GM12878 (cell line): ENCODE measurements at regions not wholly inside any gene's neighbourhood (a gene's known extent, or its start where the extent isn't known, plus 50 kb on each side); places are given as distances from the start of the nearest gene placed in this dataset.

Experiments
- ATAC-seq: fragments of 200-7000 bp; cut with Tn5 transposase; 3 replicates; pipeline ENCODE4 v1.9.1; 2020; ENCODE audit warnings: mild to moderate bottlenecking, moderate library complexity
- BruUV-seq: library from RNA; stranded (reverse); fragments of 400-500 nt; replicated peaks from 2 replicates; lab custom pipeline; 2021; lab: Mats Ljungman, UMichigan
- CTCF ChIA-PET: fragments of 300-600 bp; sonication (Branson Sonifier 250); formaldehyde crosslinking; extraction: SDS; loops from one replicate; lab custom pipeline; 2021; ENCODE audit warnings: inconsistent platforms; lab: Yijun Ruan, JAX
- POLR2A ChIA-PET: fragments of 350-600 bp; formaldehyde crosslinking; extraction: SDS; loops from one replicate; lab custom pipeline; 2021; ENCODE audit warnings: inconsistent platforms; lab: Charles Lee
- RAD21 ChIA-PET: fragments of 300-600 bp; sonication (Branson Sonifier 250); formaldehyde crosslinking; loops from one replicate; lab custom pipeline; 2023; ENCODE audit warnings: antibody characterized with exemption; ENCODE audit not compliant: unreplicated experiment; lab: Charles Lee
- SMC1A ChIA-PET: fragments of 300-600 bp; sonication (Branson Sonifier 250); formaldehyde crosslinking; loops from one replicate; lab custom pipeline; 2023; ENCODE audit not compliant: unreplicated experiment, uncharacterized antibody; lab: Charles Lee
- DNase-seq: peaks from one replicate; pipeline ENCODE4 v3.0.0-alpha.2; 2011; ENCODE audit warnings: low read depth, low spot score
- FAIRE-seq: peaks from 3 replicates; lab custom pipeline; 2011; peaks lifted over from hg19 to GRCh38; lab: Jason Lieb, UNC
- H2AFZ ChIP-seq: 2 replicates; pipeline ENCODE4 v1.6.0; 2011; ENCODE audit warnings: low read depth, low read length, control low read depth; ENCODE audit not compliant: control insufficient read depth
- H3K27ac ChIP-seq: 2 replicates; pipeline ENCODE4 v1.5.1; 2011; ENCODE audit warnings: control low read depth; ENCODE audit not compliant: control insufficient read depth, insufficient read depth
- H3K27me3 ChIP-seq, 2 experiments: replicated peaks in 1 of 2; 2 replicates each; pipeline versions ENCODE4 v1.6.0 to v1.6.1; 2011; ENCODE audit warnings: low read length in 1 of 2; ENCODE audit not compliant: control insufficient read depth in 2 of 2, insufficient read depth in 2 of 2
- H3K36me3 ChIP-seq, 2 experiments: 2 replicates each; pipeline ENCODE4 v1.5.1; 2011; ENCODE audit warnings: low read length in 1 of 2; ENCODE audit not compliant: control insufficient read depth in 2 of 2, insufficient read depth in 2 of 2
- H3K4me1 ChIP-seq: 2 replicates; pipeline ENCODE4 v1.6.1; 2011; ENCODE audit warnings: mild to moderate bottlenecking, low read length, moderate library complexity, mixed read lengths; ENCODE audit not compliant: control insufficient read depth, insufficient read depth
- H3K4me2 ChIP-seq: 2 replicates; pipeline ENCODE4 v1.6.0; 2011; ENCODE audit warnings: control low read depth; ENCODE audit not compliant: control insufficient read depth, insufficient read depth
- H3K4me3 ChIP-seq: fragments of 200-600 bp; sonication (generic); 2 replicates; pipeline ENCODE4 v1.5.1; 2016
- H3K79me2 ChIP-seq: 2 replicates; pipeline ENCODE4 v1.6.0; 2011; ENCODE audit warnings: low read length; ENCODE audit not compliant: control insufficient read depth, insufficient read depth
- H3K9ac ChIP-seq: 2 replicates; pipeline ENCODE4 v1.8.0; 2011; ENCODE audit warnings: low read length, control low read depth, mixed read lengths; ENCODE audit not compliant: control insufficient read depth, insufficient read depth
- H3K9me3 ChIP-seq: replicated peaks from 3 replicates; pipeline ENCODE4 v1.5.1; 2011; ENCODE audit warnings: mild to moderate bottlenecking, low read length; ENCODE audit not compliant: control insufficient read depth, insufficient read depth
- H4K20me1 ChIP-seq: 2 replicates; pipeline ENCODE4 v1.6.0; 2011; ENCODE audit not compliant: control insufficient read depth, insufficient read depth
- ASH2L ChIP-seq: fragments of 300-600, 200-600 bp; sonication (generic); IDR thresholded peaks from 2 replicates; pipeline ENCODE4 v1.6.1; 2017; ENCODE audit warnings: low read depth, mild to moderate bottlenecking, borderline replicate concordance
- CEBPB ChIP-seq, 2 experiments: fragments of 150-350 bp in 1 of 2; IDR thresholded peaks; 2 replicates each; pipeline ENCODE4 v1.6.1; 2012 to 2014; ENCODE audit warnings: low read depth in 2 of 2, low read length in 2 of 2, borderline replicate concordance in 1 of 2, inconsistent platforms in 1 of 2
- ETV6 ChIP-seq, 2 experiments: fragments of 450-650 bp in 1 of 2; IDR thresholded peaks in 1 of 2; conservative IDR thresholded peaks in 1 of 2; 2 replicates each; pipeline ENCODE4 v1.6.1; 2014; ENCODE audit warnings: antibody characterized with exemption in 1 of 2, borderline replicate concordance in 1 of 2, low read depth in 1 of 2, mild to moderate bottlenecking in 1 of 2, moderate library complexity in 1 of 2
- GABPA ChIP-seq: IDR thresholded peaks from 2 replicates; pipeline ENCODE4 v1.6.1; 2014; ENCODE audit warnings: antibody characterized with exemption, low read depth, mild to moderate bottlenecking, inconsistent platforms
- JUND ChIP-seq: IDR thresholded peaks from 2 replicates; pipeline ENCODE4 v1.6.1; 2012; ENCODE audit warnings: low read depth, mild to moderate bottlenecking, low read length, improper control_type of control experiment, moderate library complexity
- MXI1 ChIP-seq: fragments of 150-350 bp; IDR thresholded peaks from 2 replicates; pipeline ENCODE4 v1.6.1; 2011; ENCODE audit warnings: low read depth, mild to moderate bottlenecking, inconsistent platforms, low read length, improper control_type of control experiment
- POLR2AphosphoS2 ChIP-seq: IDR thresholded peaks from 2 replicates; pipeline ENCODE4 v1.6.1; 2011; ENCODE audit warnings: low read depth, mild to moderate bottlenecking, low read length, improper control_type of control experiment, moderate library complexity
- SIN3A ChIP-seq: IDR thresholded peaks from 2 replicates; pipeline ENCODE4 v1.6.1; 2012; ENCODE audit warnings: low read depth, low read length, improper control_type of control experiment
- SREBF2 ChIP-seq: IDR thresholded peaks from 2 replicates; pipeline ENCODE4 v1.6.1; 2012; ENCODE audit warnings: mild to moderate bottlenecking, low read length
- STAT3 ChIP-seq: IDR thresholded peaks from 2 replicates; pipeline ENCODE4 v1.6.1; 2011; ENCODE audit warnings: low read depth, low read length, improper control_type of control experiment
- TBL1XR1 ChIP-seq: IDR thresholded peaks from 2 replicates; pipeline ENCODE4 v1.6.1; 2012; ENCODE audit warnings: low read depth, low read length, improper control_type of control experiment
- WRNIP1 ChIP-seq: IDR thresholded peaks from 2 replicates; pipeline ENCODE4 v1.6.1; 2011; ENCODE audit warnings: low read depth, low read length, improper control_type of control experiment, borderline replicate concordance
- ZNF622 ChIP-seq: fragments of 450-650 bp; IDR thresholded peaks from 2 replicates; pipeline ENCODE4 v1.6.1; 2017; ENCODE audit warnings: mild to moderate bottlenecking, inconsistent platforms
- WGBS: methylation state at CpG from one replicate; pipeline ENCODE4 v1.1.6; 2016; ENCODE audit warnings: low lambda C conversion rate; ENCODE audit not compliant: insufficient replicate concordance, insufficient coverage; ENCODE audit errors: missing lambda C conversion rate; 5-methylcytosine and 5-hydroxymethylcytosine counted together
- in situ Hi-C: fragments of 300-500 bp; cut with MboI; formaldehyde crosslinking; loops from 9 replicates; pipeline ENCODE4 v1.14.3; 2018; ENCODE audit warnings: mixed read lengths
- intact Hi-C: fragments of 100-400 bp; cut with micrococcal nuclease; formaldehyde crosslinking; loops from one replicate; pipeline ENCODE4 v1.14.2; 2022; ENCODE audit not compliant: unreplicated experiment
- TF ChIP-seq, protein P1 (sequence below): fragments of 450-650 bp; IDR thresholded peaks from 2 replicates; pipeline ENCODE4 v1.6.1; 2016; ENCODE audit warnings: mild to moderate bottlenecking, moderate library complexity, borderline replicate concordance
- TF ChIP-seq, protein P2 (sequence below): fragments of 450-650 bp; IDR thresholded peaks from 2 replicates; pipeline ENCODE4 v1.6.1; 2017; ENCODE audit warnings: mild to moderate bottlenecking
- TF ChIP-seq, protein P3 (sequence below): IDR thresholded peaks from 2 replicates; pipeline ENCODE4 v1.6.1; 2011; ENCODE audit warnings: borderline replicate concordance, low read depth, mild to moderate bottlenecking, moderate library complexity, mixed read lengths, low read length; ENCODE audit not compliant: insufficient read depth; ENCODE audit errors: extremely low read length
- TF ChIP-seq, protein P4 (sequence below): fragments of 450-650 bp; IDR thresholded peaks from 2 replicates; pipeline ENCODE4 v1.6.1; 2016; ENCODE audit warnings: mild to moderate bottlenecking

DNA sequence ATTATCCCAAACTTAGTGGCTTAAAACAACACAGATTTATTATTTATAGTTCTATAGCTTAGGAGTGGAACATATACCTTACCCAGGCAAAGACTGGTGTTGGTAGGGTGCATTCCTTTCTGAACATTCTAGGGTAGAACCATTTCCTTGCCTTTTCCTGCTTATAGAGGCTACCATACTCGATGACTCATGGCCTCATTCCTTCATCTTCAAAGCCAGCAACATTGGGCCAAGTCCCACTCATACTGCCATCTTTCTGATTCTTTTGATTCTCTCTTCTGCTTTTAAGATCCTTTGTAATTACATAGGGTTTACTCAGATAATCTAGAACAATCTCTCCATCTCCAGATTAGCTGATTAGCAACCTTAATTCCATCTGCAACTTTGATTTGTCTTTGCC, 452.7 kb upstream of the KLF4 start:
- POLR2A ChIA-PET: no interaction called here
- no peak for FAIRE-seq
- WGBS: 0% methylated on average over 1 of the region's 1 CpG
- Histone ChIP-seq H3K79me2 (no peaks in the 10 kb centered on the region), H3K9me3 (no peaks in the 10 kb centered on the region), H3K4me1 (no peaks in the 10 kb centered on the region), H4K20me1 (no peaks in the 10 kb centered on the region), H2AFZ (no peak overlapping the region), H3K27me3 (no peaks in the 10 kb centered on the region), H3K4me2 (no peak overlapping the region), H3K27ac (no peak overlapping the region), H3K36me3 (no peaks in the 10 kb centered on the region), H3K9ac (no peak overlapping the region), H3K4me3 (no peak overlapping the region)
- intact Hi-C loops (no loop called here), in situ Hi-C loops (no loop called here)
- TF ChIP-seq JUND (no peak), TBL1XR1 (no peak), ETV6 (conservative IDR thresholded peaks at IDR 0.05 in 1 of 2, IDR thresholded peaks at IDR 0.05 in 1 of 2; ENCODE audit: borderline replicate concordance in 1 of 2, low read depth in 1 of 2) (no peak), STAT3 (no peak), ZNF622 (no peak), MXI1 (no peak), SREBF2 (no peak), POLR2AphosphoS2 (no peak), SIN3A (no peak), WRNIP1 (no peak), CEBPB (IDR thresholded peaks at IDR 0.05; ENCODE audit: borderline replicate concordance in 1 of 2, low read depth in 2 of 2, low read length in 2 of 2) (no peak), ASH2L (no peak), GABPA (no peak)
- TF ChIP-seq, protein P1, sequence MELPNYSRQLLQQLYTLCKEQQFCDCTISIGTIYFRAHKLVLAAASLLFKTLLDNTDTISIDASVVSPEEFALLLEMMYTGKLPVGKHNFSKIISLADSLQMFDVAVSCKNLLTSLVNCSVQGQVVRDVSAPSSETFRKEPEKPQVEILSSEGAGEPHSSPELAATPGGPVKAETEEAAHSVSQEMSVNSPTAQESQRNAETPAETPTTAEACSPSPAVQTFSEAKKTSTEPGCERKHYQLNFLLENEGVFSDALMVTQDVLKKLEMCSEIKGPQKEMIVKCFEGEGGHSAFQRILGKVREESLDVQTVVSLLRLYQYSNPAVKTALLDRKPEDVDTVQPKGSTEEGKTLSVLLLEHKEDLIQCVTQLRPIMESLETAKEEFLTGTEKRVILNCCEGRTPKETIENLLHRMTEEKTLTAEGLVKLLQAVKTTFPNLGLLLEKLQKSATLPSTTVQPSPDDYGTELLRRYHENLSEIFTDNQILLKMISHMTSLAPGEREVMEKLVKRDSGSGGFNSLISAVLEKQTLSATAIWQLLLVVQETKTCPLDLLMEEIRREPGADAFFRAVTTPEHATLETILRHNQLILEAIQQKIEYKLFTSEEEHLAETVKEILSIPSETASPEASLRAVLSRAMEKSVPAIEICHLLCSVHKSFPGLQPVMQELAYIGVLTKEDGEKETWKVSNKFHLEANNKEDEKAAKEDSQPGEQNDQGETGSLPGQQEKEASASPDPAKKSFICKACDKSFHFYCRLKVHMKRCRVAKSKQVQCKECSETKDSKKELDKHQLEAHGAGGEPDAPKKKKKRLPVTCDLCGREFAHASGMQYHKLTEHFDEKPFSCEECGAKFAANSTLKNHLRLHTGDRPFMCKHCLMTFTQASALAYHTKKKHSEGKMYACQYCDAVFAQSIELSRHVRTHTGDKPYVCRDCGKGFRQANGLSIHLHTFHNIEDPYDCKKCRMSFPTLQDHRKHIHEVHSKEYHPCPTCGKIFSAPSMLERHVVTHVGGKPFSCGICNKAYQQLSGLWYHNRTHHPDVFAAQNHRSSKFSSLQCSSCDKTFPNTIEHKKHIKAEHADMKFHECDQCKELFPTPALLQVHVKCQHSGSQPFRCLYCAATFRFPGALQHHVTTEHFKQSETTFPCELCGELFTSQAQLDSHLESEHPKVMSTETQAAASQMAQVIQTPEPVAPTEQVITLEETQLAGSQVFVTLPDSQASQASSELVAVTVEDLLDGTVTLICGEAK: no peak
- TF ChIP-seq, protein P2, sequence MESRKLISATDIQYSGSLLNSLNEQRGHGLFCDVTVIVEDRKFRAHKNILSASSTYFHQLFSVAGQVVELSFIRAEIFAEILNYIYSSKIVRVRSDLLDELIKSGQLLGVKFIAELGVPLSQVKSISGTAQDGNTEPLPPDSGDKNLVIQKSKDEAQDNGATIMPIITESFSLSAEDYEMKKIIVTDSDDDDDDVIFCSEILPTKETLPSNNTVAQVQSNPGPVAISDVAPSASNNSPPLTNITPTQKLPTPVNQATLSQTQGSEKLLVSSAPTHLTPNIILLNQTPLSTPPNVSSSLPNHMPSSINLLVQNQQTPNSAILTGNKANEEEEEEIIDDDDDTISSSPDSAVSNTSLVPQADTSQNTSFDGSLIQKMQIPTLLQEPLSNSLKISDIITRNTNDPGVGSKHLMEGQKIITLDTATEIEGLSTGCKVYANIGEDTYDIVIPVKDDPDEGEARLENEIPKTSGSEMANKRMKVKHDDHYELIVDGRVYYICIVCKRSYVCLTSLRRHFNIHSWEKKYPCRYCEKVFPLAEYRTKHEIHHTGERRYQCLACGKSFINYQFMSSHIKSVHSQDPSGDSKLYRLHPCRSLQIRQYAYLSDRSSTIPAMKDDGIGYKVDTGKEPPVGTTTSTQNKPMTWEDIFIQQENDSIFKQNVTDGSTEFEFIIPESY: no peak
- TF ChIP-seq, protein P3, sequence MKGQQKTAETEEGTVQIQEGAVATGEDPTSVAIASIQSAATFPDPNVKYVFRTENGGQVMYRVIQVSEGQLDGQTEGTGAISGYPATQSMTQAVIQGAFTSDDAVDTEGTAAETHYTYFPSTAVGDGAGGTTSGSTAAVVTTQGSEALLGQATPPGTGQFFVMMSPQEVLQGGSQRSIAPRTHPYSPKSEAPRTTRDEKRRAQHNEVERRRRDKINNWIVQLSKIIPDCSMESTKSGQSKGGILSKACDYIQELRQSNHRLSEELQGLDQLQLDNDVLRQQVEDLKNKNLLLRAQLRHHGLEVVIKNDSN: no peak
- TF ChIP-seq, protein P4, sequence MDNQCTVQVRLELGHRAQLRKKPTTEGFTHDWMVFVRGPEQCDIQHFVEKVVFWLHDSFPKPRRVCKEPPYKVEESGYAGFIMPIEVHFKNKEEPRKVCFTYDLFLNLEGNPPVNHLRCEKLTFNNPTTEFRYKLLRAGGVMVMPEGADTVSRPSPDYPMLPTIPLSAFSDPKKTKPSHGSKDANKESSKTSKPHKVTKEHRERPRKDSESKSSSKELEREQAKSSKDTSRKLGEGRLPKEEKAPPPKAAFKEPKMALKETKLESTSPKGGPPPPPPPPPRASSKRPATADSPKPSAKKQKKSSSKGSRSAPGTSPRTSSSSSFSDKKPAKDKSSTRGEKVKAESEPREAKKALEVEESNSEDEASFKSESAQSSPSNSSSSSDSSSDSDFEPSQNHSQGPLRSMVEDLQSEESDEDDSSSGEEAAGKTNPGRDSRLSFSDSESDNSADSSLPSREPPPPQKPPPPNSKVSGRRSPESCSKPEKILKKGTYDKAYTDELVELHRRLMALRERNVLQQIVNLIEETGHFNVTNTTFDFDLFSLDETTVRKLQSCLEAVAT: no peak
- SMC1A ChIA-PET: no interaction called here
- no TSS peak for BruUV-seq
- RAD21 ChIA-PET: no interaction called here
- no peak for ATAC-seq
- CTCF ChIA-PET: no interaction called here
- DNase-seq: no peak
